ENCODE measurements at regions not wholly inside any gene's neighbourhood (a gene's known extent, or its start where the extent isn't known, plus 50 kb on each side); places are given as distances from the start of the nearest gene placed in this dataset.
"Not testable (repeated sequence)": the region's sequence is repeated elsewhere in the genome, so short reads cannot be mapped to it uniquely, and the experiment has no call there.

GRCh38 chr12:47367912-47368537 is 288.3 kb upstream of the AMIGO2 start:
- no peak for DNase-seq

GRCh38 chr12:47366579-47366978 is 286.8 kb upstream of the AMIGO2 start:
- no peak for DNase-seq

GRCh38 chr12:47366157-47366556 is 286.4 kb upstream of the AMIGO2 start:
- no peak for DNase-seq

- not testable (repeated sequence) for DNase-seq
Measured at GRCh38 chr12:47365443-47366076, 285.8 kb upstream of the AMIGO2 start.

- DNase-seq: no peak
Measured at GRCh38 chr12:47364261-47364660, 284.5 kb upstream of the AMIGO2 start.

- no peak for DNase-seq
Measured at GRCh38 chr12:47362126-47362705, 282.5 kb upstream of the AMIGO2 start.

- no peak for DNase-seq
Measured at GRCh38 chr12:47361389-47362021, 281.7 kb upstream of the AMIGO2 start.

GRCh38 chr12:47360771-47361388 is 281.1 kb upstream of the AMIGO2 start:
- no peak for DNase-seq

- no peak for DNase-seq
Measured at GRCh38 chr12:47360093-47360480, 280.3 kb upstream of the AMIGO2 start.

GRCh38 chr12:47359310-47360092 is 279.7 kb upstream of the AMIGO2 start:
- no peak for DNase-seq

- not testable (repeated sequence) for DNase-seq
Measured at GRCh38 chr12:47357006-47357405, 277.2 kb upstream of the AMIGO2 start.

- no peak for DNase-seq
Measured at GRCh38 chr12:47356129-47356700, 276.5 kb upstream of the AMIGO2 start.

- DNase-seq: no peak
Measured at GRCh38 chr12:47353508-47353907, 273.7 kb upstream of the AMIGO2 start.

GRCh38 chr12:47352067-47352466 is 272.3 kb upstream of the AMIGO2 start:
- DNase-seq: no peak

- no peak for DNase-seq
Measured at GRCh38 chr12:47351526-47351925, 271.8 kb upstream of the AMIGO2 start.

GRCh38 chr12:47350062-47350408 is 270.3 kb upstream of the AMIGO2 start:
- no peak for DNase-seq

- no peak for DNase-seq
Measured at GRCh38 chr12:47349137-47350061, 269.6 kb upstream of the AMIGO2 start.

- no peak for DNase-seq
Measured at GRCh38 chr12:47348206-47348605, 268.4 kb upstream of the AMIGO2 start.

- no peak for DNase-seq
Measured at GRCh38 chr12:47346251-47347019, 266.7 kb upstream of the AMIGO2 start.

Measured in NCI-H1105 (cell line).